ENCODE measurements at regions not wholly inside any gene's neighbourhood (a gene's known extent, or its start where the extent isn't known, plus 50 kb on each side); places are given as distances from the start of the nearest gene placed in this dataset.

GRCh38 chr5:33270671-33271070 lies 170.1 kb upstream of the TARS1 start:
- no peak overlapping the region for H3K4me3 ChIP-seq
- H3K36me3 ChIP-seq (ENCODE audit: insufficient read depth in 1 of 2, low read depth in 1 of 2), result no peaks in the 10 kb centered on the region
- no peaks in the 10 kb centered on the region for H3K27me3 ChIP-seq (ENCODE audit: insufficient read depth in 3 of 3, low read length in 2 of 3)
- DNase-seq, result no peak
- H3K4me1 ChIP-seq, result no peaks in the 10 kb centered on the region
- WGBS, 3 donors, result 91 to 96% (median 93%) methylated on average over 1 of the region's 1 CpG
- H3K9me3 ChIP-seq, result no peaks in the 10 kb centered on the region
- intact Hi-C loops (cut with DNase I), result no loop called here
- no peak overlapping the region for H3K27ac ChIP-seq
- ATAC-seq, result no peak
- no peak for TF ChIP-seq CTCF (IDR thresholded peaks at IDR 0.05)

- WGBS, 3 donors, result 83 to 86% (median 84%) methylated on average over 1 of the region's 1 CpG
- Histone ChIP-seq H3K4me1 (no peaks in the 10 kb centered on the region), H3K4me3 (no peak overlapping the region), H3K27ac (no peak overlapping the region), H3K9me3 (no peaks in the 10 kb centered on the region), H3K36me3 (ENCODE audit: insufficient read depth in 1 of 2, low read depth in 1 of 2) (no peaks in the 10 kb centered on the region), H3K27me3 (ENCODE audit: insufficient read depth in 3 of 3, low read length in 2 of 3) (no peaks in the 10 kb centered on the region)
- DNase-seq (no peak), ATAC-seq (no peak)
- TF ChIP-seq CTCF (IDR thresholded peaks at IDR 0.05), result no peak
- intact Hi-C loops (cut with DNase I), result no loop called here
These were observed 169.2 kb upstream of the TARS1 start for GRCh38 chr5:33271606-33272005.

- ATAC-seq, result no peak
These were observed 168.5 kb upstream of the TARS1 start for GRCh38 chr5:33272288-33272687.

GRCh38 chr5:33273985-33274384 lies 166.8 kb upstream of the TARS1 start:
- ATAC-seq, result no peak
- H3K27me3 ChIP-seq (ENCODE audit: insufficient read depth in 3 of 3, low read length in 2 of 3), result no peaks in the 10 kb centered on the region
- H3K27ac ChIP-seq, result no peak overlapping the region
- intact Hi-C loops (cut with DNase I), result no loop called here
- H3K9me3 ChIP-seq, result no peaks in the 10 kb centered on the region
- H3K4me1 ChIP-seq, result no peaks in the 10 kb centered on the region
- DNase-seq, result no peak
- no peaks in the 10 kb centered on the region for H3K36me3 ChIP-seq (ENCODE audit: insufficient read depth in 1 of 2, low read depth in 1 of 2)
- TF ChIP-seq CTCF (IDR thresholded peaks at IDR 0.05), result no peak
- H3K4me3 ChIP-seq, result no peak overlapping the region

More at GRCh38 chr5:33272288-33272687, 168.5 kb upstream of the TARS1 start:
- Histone ChIP-seq H3K4me3 (no peak overlapping the region), H3K9me3 (no peaks in the 10 kb centered on the region), H3K4me1 (no peaks in the 10 kb centered on the region), H3K36me3 (ENCODE audit: insufficient read depth in 1 of 2, low read depth in 1 of 2) (no peaks in the 10 kb centered on the region), H3K27ac (no peak overlapping the region), H3K27me3 (ENCODE audit: insufficient read depth in 3 of 3, low read length in 2 of 3) (no peaks in the 10 kb centered on the region)
- no peak for TF ChIP-seq CTCF (IDR thresholded peaks at IDR 0.05)
- intact Hi-C loops (cut with DNase I), result no loop called here
- DNase-seq, result no peak
- WGBS, 3 donors, result 60 to 69% (median 65%) methylated on average over 3 of the region's 3 CpGs

- Histone ChIP-seq H3K9me3 (no peaks in the 10 kb centered on the region), H3K4me1 (no peaks in the 10 kb centered on the region), H3K4me3 (no peak overlapping the region), H3K27ac (no peak overlapping the region), H3K36me3 (ENCODE audit: insufficient read depth in 1 of 2, low read depth in 1 of 2) (no peaks in the 10 kb centered on the region), H3K27me3 (ENCODE audit: insufficient read depth in 3 of 3, low read length in 2 of 3) (no peaks in the 10 kb centered on the region)
- intact Hi-C loops (cut with DNase I), result no loop called here
- 61 to 77% (median 75%) methylated on average over 3 of the region's 3 CpGs for WGBS, 3 donors
- TF ChIP-seq CTCF (IDR thresholded peaks at IDR 0.05), result no peak
- no peak for DNase-seq
- ATAC-seq, result no peak
These were observed 165.4 kb upstream of the TARS1 start for GRCh38 chr5:33275391-33275790.
